GM12878 (cell line): ENCODE measurements at regions not wholly inside any gene's neighbourhood (a gene's known extent, or its start where the extent isn't known, plus 50 kb on each side); places are given as distances from the start of the nearest gene placed in this dataset.

ENCODE experiments used
- ATAC-seq: fragments of 200-7000 bp; cut with Tn5 transposase; 3 replicates; pipeline ENCODE4 v1.9.1; 2020; ENCODE audit warnings: mild to moderate bottlenecking, moderate library complexity
- BruUV-seq: library from RNA; stranded (reverse); fragments of 400-500 nt; replicated peaks from 2 replicates; lab custom pipeline; 2021; lab: Mats Ljungman, UMichigan
- CTCF ChIA-PET: fragments of 300-600 bp; sonication (Branson Sonifier 250); formaldehyde crosslinking; extraction: SDS; loops from one replicate; lab custom pipeline; 2021; ENCODE audit warnings: inconsistent platforms; lab: Yijun Ruan, JAX
- POLR2A ChIA-PET: fragments of 350-600 bp; formaldehyde crosslinking; extraction: SDS; loops from one replicate; lab custom pipeline; 2021; ENCODE audit warnings: inconsistent platforms; lab: Charles Lee
- RAD21 ChIA-PET: fragments of 300-600 bp; sonication (Branson Sonifier 250); formaldehyde crosslinking; loops from one replicate; lab custom pipeline; 2023; ENCODE audit warnings: antibody characterized with exemption; ENCODE audit not compliant: unreplicated experiment; lab: Charles Lee
- SMC1A ChIA-PET: fragments of 300-600 bp; sonication (Branson Sonifier 250); formaldehyde crosslinking; loops from one replicate; lab custom pipeline; 2023; ENCODE audit not compliant: unreplicated experiment, uncharacterized antibody; lab: Charles Lee
- DNase-seq: peaks from one replicate; pipeline ENCODE4 v3.0.0-alpha.2; 2011; ENCODE audit warnings: low read depth, low spot score
- FAIRE-seq: peaks from 3 replicates; lab custom pipeline; 2011; peaks lifted over from hg19 to GRCh38; lab: Jason Lieb, UNC
- H2AFZ ChIP-seq: 2 replicates; pipeline ENCODE4 v1.6.0; 2011; ENCODE audit warnings: low read depth, low read length, control low read depth; ENCODE audit not compliant: control insufficient read depth
- H3K27ac ChIP-seq: 2 replicates; pipeline ENCODE4 v1.5.1; 2011; ENCODE audit warnings: control low read depth; ENCODE audit not compliant: control insufficient read depth, insufficient read depth
- H3K27me3 ChIP-seq, 2 experiments: replicated peaks in 1 of 2; 2 replicates each; pipeline versions ENCODE4 v1.6.0 to v1.6.1; 2011; ENCODE audit warnings: low read length in 1 of 2; ENCODE audit not compliant: control insufficient read depth in 2 of 2, insufficient read depth in 2 of 2
- H3K36me3 ChIP-seq, 2 experiments: 2 replicates each; pipeline ENCODE4 v1.5.1; 2011; ENCODE audit warnings: low read length in 1 of 2; ENCODE audit not compliant: control insufficient read depth in 2 of 2, insufficient read depth in 2 of 2
- H3K4me1 ChIP-seq: 2 replicates; pipeline ENCODE4 v1.6.1; 2011; ENCODE audit warnings: mild to moderate bottlenecking, low read length, moderate library complexity, mixed read lengths; ENCODE audit not compliant: control insufficient read depth, insufficient read depth
- H3K4me2 ChIP-seq: 2 replicates; pipeline ENCODE4 v1.6.0; 2011; ENCODE audit warnings: control low read depth; ENCODE audit not compliant: control insufficient read depth, insufficient read depth
- H3K4me3 ChIP-seq: fragments of 200-600 bp; sonication (generic); 2 replicates; pipeline ENCODE4 v1.5.1; 2016
- H3K79me2 ChIP-seq: 2 replicates; pipeline ENCODE4 v1.6.0; 2011; ENCODE audit warnings: low read length; ENCODE audit not compliant: control insufficient read depth, insufficient read depth
- H3K9ac ChIP-seq: 2 replicates; pipeline ENCODE4 v1.8.0; 2011; ENCODE audit warnings: low read length, control low read depth, mixed read lengths; ENCODE audit not compliant: control insufficient read depth, insufficient read depth
- H3K9me3 ChIP-seq: replicated peaks from 3 replicates; pipeline ENCODE4 v1.5.1; 2011; ENCODE audit warnings: mild to moderate bottlenecking, low read length; ENCODE audit not compliant: control insufficient read depth, insufficient read depth
- H4K20me1 ChIP-seq: 2 replicates; pipeline ENCODE4 v1.6.0; 2011; ENCODE audit not compliant: control insufficient read depth, insufficient read depth
- HDGF ChIP-seq: fragments of 450-650 bp; IDR thresholded peaks from 2 replicates; pipeline ENCODE4 v1.6.1; 2016; ENCODE audit warnings: antibody characterized with exemption
- IRF4 ChIP-seq: IDR thresholded peaks from 2 replicates; pipeline ENCODE4 v1.6.1; 2011; ENCODE audit warnings: low read depth, low read length
- KAT2A ChIP-seq: conservative IDR thresholded peaks from 2 replicates; pipeline ENCODE4 v1.6.1; 2011; ENCODE audit warnings: low read depth, low read length; ENCODE audit not compliant: control insufficient read depth
- NR2F1 ChIP-seq: fragments of 450-650 bp; conservative IDR thresholded peaks from 2 replicates; pipeline ENCODE4 v1.6.1; 2017; ENCODE audit warnings: mild to moderate bottlenecking
- PAX5 ChIP-seq: IDR thresholded peaks from 2 replicates; pipeline ENCODE4 v1.6.1; 2011; ENCODE audit warnings: low read depth, low read length, borderline replicate concordance
- YY1 ChIP-seq: IDR thresholded peaks from 2 replicates; pipeline ENCODE4 v1.6.1; 2011; ENCODE audit warnings: low read depth, mild to moderate bottlenecking, low read length
- ZNF24 ChIP-seq: fragments of 450-650 bp; IDR thresholded peaks from 2 replicates; pipeline ENCODE4 v1.6.1; 2017; ENCODE audit warnings: antibody characterized with exemption, mild to moderate bottlenecking
- ZNF384 ChIP-seq: IDR thresholded peaks from 2 replicates; pipeline ENCODE4 v1.6.1; 2012; ENCODE audit warnings: low read depth, mild to moderate bottlenecking, low read length, improper control_type of control experiment, borderline replicate concordance
- ZNF622 ChIP-seq: fragments of 450-650 bp; IDR thresholded peaks from 2 replicates; pipeline ENCODE4 v1.6.1; 2017; ENCODE audit warnings: mild to moderate bottlenecking, inconsistent platforms
- WGBS: methylation state at CpG from one replicate; pipeline ENCODE4 v1.1.6; 2016; ENCODE audit warnings: low lambda C conversion rate; ENCODE audit not compliant: insufficient replicate concordance, insufficient coverage; ENCODE audit errors: missing lambda C conversion rate; 5-methylcytosine and 5-hydroxymethylcytosine counted together
- in situ Hi-C: fragments of 300-500 bp; cut with MboI; formaldehyde crosslinking; loops from 9 replicates; pipeline ENCODE4 v1.14.3; 2018; ENCODE audit warnings: mixed read lengths
- intact Hi-C: fragments of 100-400 bp; cut with micrococcal nuclease; formaldehyde crosslinking; loops from one replicate; pipeline ENCODE4 v1.14.2; 2022; ENCODE audit not compliant: unreplicated experiment
- TF ChIP-seq, protein P1 (sequence below): IDR thresholded peaks from 2 replicates; pipeline ENCODE4 v1.6.1; 2011; ENCODE audit warnings: low read depth, low read length, improper control_type of control experiment, borderline replicate concordance

DNA sequence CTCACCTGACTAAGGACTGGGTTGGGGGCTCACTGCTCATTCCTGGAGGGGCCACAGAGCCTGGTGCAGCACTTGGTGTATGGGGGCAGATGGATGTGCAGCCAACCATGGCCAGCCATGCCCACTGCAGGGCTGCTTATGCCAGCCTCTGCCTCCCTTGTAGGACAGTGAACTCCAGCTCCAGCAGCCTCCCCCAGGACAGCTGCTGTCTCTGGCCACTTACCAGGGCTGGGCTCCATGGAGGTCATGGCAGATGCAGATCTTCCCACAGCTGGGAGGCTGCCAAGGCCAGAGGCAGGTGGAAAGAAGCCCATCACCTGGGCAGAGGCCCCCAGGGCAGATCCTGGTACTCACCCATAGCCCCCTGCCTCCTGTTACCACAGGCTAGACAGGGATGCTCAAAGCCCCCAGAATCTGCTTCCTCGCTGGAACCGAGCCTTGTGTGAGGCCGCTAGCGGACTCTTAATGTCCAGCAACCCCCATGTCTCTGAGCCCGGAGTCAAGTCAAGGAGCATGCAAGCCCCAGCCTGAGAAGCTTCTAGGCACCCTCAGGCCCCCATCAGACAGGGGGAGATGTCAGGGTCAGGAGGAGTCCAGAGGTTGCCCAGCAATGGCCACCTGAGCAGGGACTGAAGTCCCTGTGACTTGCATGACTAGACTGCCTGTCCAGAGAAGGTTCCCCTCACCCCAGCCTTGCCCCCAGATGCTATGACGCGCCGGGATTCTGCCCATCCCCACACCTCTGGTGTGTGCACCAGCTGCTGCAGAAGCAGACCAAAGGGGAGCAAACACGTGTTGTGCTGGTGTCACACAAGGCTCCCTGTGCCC is 123.6 kb downstream of the TWIST2 start:
- ChIA-PET SMC1A (no interaction called here), RAD21 (no interaction called here), CTCF (interaction anchor here (0.6 to 1.3 kb wide), 2 partner anchors 18 to 601 kb away, joined by 3 read pairs; no protein-coding TSS in a partner anchor), POLR2A (no interaction called here)
- no peak for TF ChIP-seq ZNF622
- peak; percentile 68; the same call in 1 of the 2 replicates for TF ChIP-seq PAX5
- no peak overlapping the region for H2AFZ ChIP-seq
- FAIRE-seq = no peak
- no peaks in the 10 kb centered on the region; the same call in 2 of the 3 replicates for H3K9me3 ChIP-seq
- H3K79me2 ChIP-seq = no peaks in the 10 kb centered on the region
- H3K4me1 ChIP-seq = no peaks in the 10 kb centered on the region
- in situ Hi-C loops (no loop called here), intact Hi-C loops (no loop called here)
- no peak overlapping the region for H3K27ac ChIP-seq
- H3K36me3 ChIP-seq = no peaks in the 10 kb centered on the region
- no peak overlapping the region for H3K9ac ChIP-seq
- no peak overlapping the region for H3K4me2 ChIP-seq
- no peak for ATAC-seq
- 71% methylated on average over 9 of the region's 9 CpGs for WGBS
- no peak overlapping the region for H3K4me3 ChIP-seq
- no TSS peak for BruUV-seq
- no peak for DNase-seq
- no peaks in the 10 kb centered on the region for H3K27me3 ChIP-seq
- no peaks in the 10 kb centered on the region for H4K20me1 ChIP-seq

DNA sequence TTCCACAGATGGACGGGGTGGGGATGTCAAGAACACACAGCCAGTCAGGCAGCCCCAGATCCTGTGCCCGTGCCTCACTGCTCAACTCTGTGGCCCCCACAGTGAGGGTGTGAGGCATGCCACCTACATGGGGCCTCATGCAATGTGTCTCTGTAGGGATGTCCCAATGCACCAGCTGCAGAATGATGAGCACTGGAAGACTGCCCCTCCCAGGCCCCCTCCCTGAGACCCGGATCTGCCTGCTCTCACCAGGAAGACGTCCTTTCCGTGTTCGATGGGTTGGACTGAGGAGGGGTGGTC is 124.2 kb downstream of the TWIST2 start:
- Histone ChIP-seq H3K9me3 (no peaks in the 10 kb centered on the region; the same call in 2 of the 3 replicates), H2AFZ (no peak overlapping the region)
- no TSS peak for BruUV-seq
- intact Hi-C loops = no loop called here
- no peak for TF ChIP-seq HDGF
- TF ChIP-seq, protein P1, sequence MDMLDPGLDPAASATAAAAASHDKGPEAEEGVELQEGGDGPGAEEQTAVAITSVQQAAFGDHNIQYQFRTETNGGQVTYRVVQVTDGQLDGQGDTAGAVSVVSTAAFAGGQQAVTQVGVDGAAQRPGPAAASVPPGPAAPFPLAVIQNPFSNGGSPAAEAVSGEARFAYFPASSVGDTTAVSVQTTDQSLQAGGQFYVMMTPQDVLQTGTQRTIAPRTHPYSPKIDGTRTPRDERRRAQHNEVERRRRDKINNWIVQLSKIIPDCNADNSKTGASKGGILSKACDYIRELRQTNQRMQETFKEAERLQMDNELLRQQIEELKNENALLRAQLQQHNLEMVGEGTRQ = no peak
- TF ChIP-seq ZNF384 = no peak
- TF ChIP-seq KAT2A = no peak
- no peak for TF ChIP-seq YY1
- TF ChIP-seq ZNF24 = no peak
- TF ChIP-seq IRF4 = no peak
- no peak for TF ChIP-seq NR2F1
- TF ChIP-seq, all 136 proteins: peak for 0
- Histone ChIP-seq H3K27ac (no peak overlapping the region), H3K27me3 (no peaks in the 10 kb centered on the region), H3K4me2 (no peak overlapping the region), H3K4me1 (no peaks in the 10 kb centered on the region), H3K36me3 (no peaks in the 10 kb centered on the region), H4K20me1 (no peaks in the 10 kb centered on the region), H3K4me3 (no peak overlapping the region), H3K9ac (no peak overlapping the region), H3K79me2 (no peaks in the 10 kb centered on the region)
- in situ Hi-C loops = no loop called here
- RAD21 ChIA-PET = no interaction called here
- POLR2A ChIA-PET = no interaction called here
- SMC1A ChIA-PET = interaction anchor here (0.7 kb wide), 1 partner anchor 10 kb away, joined by 3 read pairs; no protein-coding TSS in a partner anchor
- ATAC-seq (no peak), FAIRE-seq (no peak), DNase-seq (no peak)
- CTCF ChIA-PET = no interaction called here
- WGBS = 39% methylated on average over 6 of the region's 6 CpGs
